GM23248 (cell line): ENCODE measurements at regions not wholly inside any gene's neighbourhood (a gene's known extent, or its start where the extent isn't known, plus 50 kb on each side); places are given as distances from the start of the nearest gene placed in this dataset.

Source experiments
- EZH2 ChIP-seq: fragments of 200-600 bp; sonication (generic); IDR thresholded peaks from 2 replicates; pipeline ENCODE4 v1.6.1; 2018; ENCODE audit warnings: antibody characterized with exemption, mild to moderate bottlenecking; ENCODE audit not compliant: insufficient read depth, poor library complexity, severe bottlenecking
- EZH2phosphoT487 ChIP-seq: fragments of 200-600 bp; sonication (generic); IDR thresholded peaks from 2 replicates; pipeline ENCODE4 v1.6.1; 2018; ENCODE audit warnings: antibody characterized with exemption, moderate library complexity, mild to moderate bottlenecking, low read depth; ENCODE audit not compliant: insufficient read depth

DNA sequence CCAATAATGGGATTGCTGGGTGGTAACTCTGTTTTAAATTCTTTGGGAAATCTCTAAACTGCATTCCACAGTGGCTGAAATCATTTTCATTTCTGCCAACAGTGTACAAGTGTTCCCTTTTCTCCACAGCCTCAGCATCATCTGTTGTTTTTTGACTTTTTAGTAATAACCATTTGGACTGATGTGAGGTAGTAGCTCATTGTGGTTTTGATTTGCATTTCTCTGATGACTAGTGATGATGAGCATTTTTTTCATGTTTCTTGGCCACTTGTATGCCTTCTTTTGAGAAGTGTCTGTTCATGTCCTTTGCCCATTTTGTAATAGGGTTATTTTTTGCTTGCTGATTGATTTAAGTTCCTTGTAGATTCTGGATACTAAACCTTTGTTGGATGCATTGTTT is 131.9 kb upstream of the B3GALT2 start:
- TF ChIP-seq EZH2 = no peak
- no peak for TF ChIP-seq EZH2phosphoT487
